ENCODE measurements at regions not wholly inside any gene's neighbourhood (a gene's known extent, or its start where the extent isn't known, plus 50 kb on each side); places are given as distances from the start of the nearest gene placed in this dataset.

GRCh38 chr3:72601060-72601459, 247.2 kb downstream of the SHQ1 start:
- peaks cover 17% of the 10 kb centered on the region for H3K4me1 ChIP-seq (ENCODE audit: insufficient read depth)

More at GRCh38 chr3:72601060-72601459, 247.2 kb downstream of the SHQ1 start:
- H3K27ac Mint-ChIP-seq, result no peak overlapping the region
- H3K4me3 Mint-ChIP-seq, result no peak overlapping the region
- Histone ChIP-seq H4K20me1 (replicated peaks; ENCODE audit: insufficient read depth) (no peaks in the 10 kb centered on the region), H3K4me3 (no peak overlapping the region), H3K79me2 (replicated peaks; ENCODE audit: insufficient read depth) (no peaks in the 10 kb centered on the region), H3K9me2 (ENCODE audit: insufficient read depth) (no peaks in the 10 kb centered on the region), H3K27ac (ENCODE audit: low read depth) (no peak overlapping the region), H3K27me3 (ENCODE audit: insufficient read depth) (no peaks in the 10 kb centered on the region), H2AFZ (no peak overlapping the region; the same call in 1 of the 2 replicates), H3F3A (replicated peaks; ENCODE audit: low read depth) (no peaks in the 10 kb centered on the region), H3K4me2 (no peak overlapping the region), H3K36me3 (ENCODE audit: insufficient read depth) (no peaks in the 10 kb centered on the region)
- H3K27me3 Mint-ChIP-seq (ENCODE audit: insufficient read depth, low read depth, poor library complexity), result peaks cover 3% of the 10 kb centered on the region
- peaks cover 15% of the 10 kb centered on the region for H3K4me1 Mint-ChIP-seq
- H3K9me3 Mint-ChIP-seq, result no peaks in the 10 kb centered on the region
- TF ChIP-seq NANOG (IDR thresholded peaks at IDR 0.05; ENCODE audit: borderline replicate concordance) (no peak), ZNF462 (CRISPR knock-in tag; IDR thresholded peaks at IDR 0.05) (no peak), EZH2phosphoT487 (IDR thresholded peaks at IDR 0.05; ENCODE audit: unreplicated experiment) (no peak), ETS1 (IDR thresholded peaks at IDR 0.05) (no peak), CREB1 (CRISPR knock-in tag; IDR thresholded peaks at IDR 0.05; ENCODE audit: low read depth) (no peak), POLR2AphosphoS5 (IDR thresholded peaks at IDR 0.05; ENCODE audit: low read depth) (no peak), JUNB (IDR thresholded peaks at IDR 0.05; ENCODE audit: unreplicated experiment) (no peak), REST (IDR thresholded peaks at IDR 0.05; ENCODE audit: unreplicated experiment) (no peak), EZH2 (IDR thresholded peaks at IDR 0.05; ENCODE audit: low read depth, unreplicated experiment) (no peak), ZNF114 (CRISPR knock-in tag; IDR thresholded peaks at IDR 0.05) (no peak), CTCF (conservative IDR thresholded peaks at IDR 0.05; ENCODE audit: low read depth in 2 of 2) (no peak), ZNF331 (CRISPR knock-in tag; IDR thresholded peaks at IDR 0.05; ENCODE audit: low read depth) (no peak), STAT1 (IDR thresholded peaks at IDR 0.05; ENCODE audit: unreplicated experiment) (no peak)
- H3K36me3 Mint-ChIP-seq (ENCODE audit: low read depth), result no peaks in the 10 kb centered on the region
- DNase-seq (ENCODE audit: low spot score) (no peak), ATAC-seq (no peak)
